ENCODE measurements at regions not wholly inside any gene's neighbourhood (a gene's known extent, or its start where the extent isn't known, plus 50 kb on each side); places are given as distances from the start of the nearest gene placed in this dataset.
"Not testable (repeated sequence)": the region's sequence is repeated elsewhere in the genome, so short reads cannot be mapped to it uniquely, and the experiment has no call there.

GRCh38 chr11:134610116-134610910 lies 198.3 kb upstream of the B3GAT1 start:
- no peak for DNase-seq

GRCh38 chr11:134609361-134610115 lies 197.5 kb upstream of the B3GAT1 start:
- DNase-seq = no peak

- no peak for DNase-seq
Observed at GRCh38 chr11:134607963-134608750, 196.1 kb upstream of the B3GAT1 start.

- no peak for DNase-seq
Observed at GRCh38 chr11:134606251-134606650, 194.2 kb upstream of the B3GAT1 start.

- DNase-seq = no peak
Observed at GRCh38 chr11:134604886-134605285, 192.8 kb upstream of the B3GAT1 start.

- no peak for DNase-seq
Observed at GRCh38 chr11:134599299-134599771, 187.3 kb upstream of the B3GAT1 start.

- DNase-seq = no peak
Observed at GRCh38 chr11:134598368-134598767, 186.3 kb upstream of the B3GAT1 start.

GRCh38 chr11:134597452-134597851 lies 185.4 kb upstream of the B3GAT1 start:
- no peak for DNase-seq

GRCh38 chr11:134596404-134596803 lies 184.4 kb upstream of the B3GAT1 start:
- DNase-seq = no peak

GRCh38 chr11:134592391-134592990 lies 180.4 kb upstream of the B3GAT1 start:
- peak; percentile 26 for DNase-seq

- no peak for DNase-seq
Observed at GRCh38 chr11:134591338-134591737, 179.3 kb upstream of the B3GAT1 start.

GRCh38 chr11:134589129-134589528 lies 177.1 kb upstream of the B3GAT1 start:
- no peak for DNase-seq

- not testable (repeated sequence) for DNase-seq
Observed at GRCh38 chr11:134588460-134589110, 176.5 kb upstream of the B3GAT1 start.

- DNase-seq = no peak
Observed at GRCh38 chr11:134587345-134587744, 175.3 kb upstream of the B3GAT1 start.

GRCh38 chr11:134586726-134587125 lies 174.7 kb upstream of the B3GAT1 start:
- DNase-seq = no peak

- no peak for DNase-seq
Observed at GRCh38 chr11:134585666-134586610, 173.9 kb upstream of the B3GAT1 start.

GRCh38 chr11:134584706-134585445 lies 172.8 kb upstream of the B3GAT1 start:
- no peak for DNase-seq

- no peak for DNase-seq
Observed at GRCh38 chr11:134584001-134584561, 172.0 kb upstream of the B3GAT1 start.

- peak; percentile 11 for DNase-seq
Observed at GRCh38 chr11:134583397-134583990, 171.5 kb upstream of the B3GAT1 start.

GRCh38 chr11:134582770-134583095 lies 170.7 kb upstream of the B3GAT1 start:
- DNase-seq = no peak

Data from CD4-positive, alpha-beta T cell treated with Interleukin-21 for 1 hour (primary cell).